CD4-positive, alpha-beta memory T cell (primary cell): ENCODE measurements at regions not wholly inside any gene's neighbourhood (a gene's known extent, or its start where the extent isn't known, plus 50 kb on each side); places are given as distances from the start of the nearest gene placed in this dataset.

ENCODE experiments used
- CTCF ChIA-PET: fragments of 350-600 bp; sonication (Branson Sonifier 250); formaldehyde crosslinking; loops from one replicate; lab custom pipeline; 2021; ENCODE audit warnings: inconsistent platforms; ENCODE audit not compliant: partially characterized antibody; lab: Charles Lee
- POLR2A ChIA-PET: fragments of 350-600 bp; sonication (Branson Sonifier 250); formaldehyde crosslinking; loops from one replicate; lab custom pipeline; 2021; ENCODE audit not compliant: partially characterized antibody; lab: Charles Lee
- DNase-seq, 5 donors: peaks; one replicate each; pipeline versions ENCODE4 v3.0.0 to v3.0.0-alpha.2; 2020 to 2022; ENCODE audit warnings: mixed read lengths in 1 of 5
- H3K27ac ChIP-seq: one replicate; pipeline ENCODE4 v1.7.0; 2013; ENCODE audit warnings: low read depth, low read length
- H3K27me3 ChIP-seq: 2 replicates; pipeline ENCODE4 v1.7.0; 2013; ENCODE audit warnings: mild to moderate bottlenecking, low read length, moderate library complexity; ENCODE audit not compliant: insufficient read depth
- H3K36me3 ChIP-seq: 2 replicates; pipeline ENCODE4 v1.7.0; 2013; ENCODE audit warnings: mild to moderate bottlenecking, low read length, moderate library complexity; ENCODE audit not compliant: insufficient read depth
- H3K4me1 ChIP-seq: 2 replicates; pipeline ENCODE4 v1.7.0; 2013; ENCODE audit warnings: mild to moderate bottlenecking, low read length, moderate library complexity; ENCODE audit not compliant: insufficient read depth
- H3K4me3 ChIP-seq, 2 donors: one replicate each; pipeline ENCODE4 v1.7.0; 2013; ENCODE audit warnings: low read length in 2 of 2, mild to moderate bottlenecking in 1 of 2
- H3K9me3 ChIP-seq, 2 donors: one replicate each; pipeline ENCODE4 v1.7.0; 2013; ENCODE audit warnings: low read length in 2 of 2, control low read depth in 1 of 2; ENCODE audit not compliant: control insufficient read depth in 1 of 2
- H3K27ac Mint-ChIP-seq, 7 donors: one replicate each; pipeline ENCODE4 v1.8.0; 2020 to 2021; ENCODE audit warnings: mixed read lengths in 7 of 7, mild to moderate bottlenecking in 6 of 7, inconsistent platforms in 3 of 7, moderate library complexity in 3 of 7
- H3K27me3 Mint-ChIP-seq, 2 donors: one replicate each; pipeline ENCODE4 v1.8.0; 2020 to 2021; ENCODE audit warnings: mixed read lengths in 2 of 2
- H3K36me3 Mint-ChIP-seq, 2 donors: one replicate each; pipeline ENCODE4 v1.8.0; 2020 to 2021; ENCODE audit warnings: mixed read lengths in 2 of 2, inconsistent platforms in 1 of 2, mild to moderate bottlenecking in 1 of 2
- H3K4me1 Mint-ChIP-seq, 4 donors: one replicate each; pipeline ENCODE4 v1.8.0; 2020 to 2021; ENCODE audit warnings: mixed read lengths in 4 of 4, mild to moderate bottlenecking in 1 of 4
- H3K4me3 Mint-ChIP-seq, 8 donors: one replicate each; pipeline ENCODE4 v1.8.0; 2020 to 2021; ENCODE audit warnings: mixed read lengths in 8 of 8, mild to moderate bottlenecking in 7 of 8, moderate library complexity in 6 of 8, inconsistent platforms in 3 of 8
- H3K9me3 Mint-ChIP-seq, 8 donors: one replicate each; pipeline ENCODE4 v1.8.0; 2020 to 2021; ENCODE audit warnings: mixed read lengths in 8 of 8, mild to moderate bottlenecking in 5 of 8, inconsistent platforms in 3 of 8, moderate library complexity in 1 of 8
- intact Hi-C: fragments of 100-400 bp; cut with micrococcal nuclease; formaldehyde crosslinking; loops from one replicate; pipeline ENCODE4 v1.15.1; 2023

DNA sequence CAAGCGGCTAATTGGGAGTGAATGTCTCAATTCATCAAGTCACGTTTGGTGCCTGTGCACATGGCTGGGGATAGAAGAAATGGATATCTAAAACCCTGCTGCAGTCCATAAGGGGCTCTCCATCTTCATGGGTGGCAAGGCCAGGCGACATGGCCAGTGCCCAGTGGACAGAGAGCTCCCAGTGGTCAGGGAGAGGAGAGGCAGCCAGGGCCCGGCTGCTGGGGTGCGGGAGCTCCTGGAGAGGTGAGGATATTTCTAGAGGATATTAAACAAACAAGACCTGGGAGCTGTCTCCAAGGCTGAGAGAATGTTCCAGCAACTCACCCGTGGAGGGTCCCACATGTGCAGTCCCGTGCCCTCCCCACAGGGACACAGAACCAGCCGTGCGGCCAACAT lies 368.8 kb upstream of the C1orf174 start:
- H3K36me3 Mint-ChIP-seq: no peaks in the 10 kb centered on the region
- peaks cover 0 to 9% (median 3%) of the 10 kb centered on the region in 4 donors for H3K4me1 Mint-ChIP-seq
- CTCF ChIA-PET: no interaction called here
- H3K27me3 Mint-ChIP-seq: peaks cover 3 to 11% of the 10 kb centered on the region in 2 donors
- intact Hi-C loops: no loop called here
- Histone ChIP-seq H3K27ac (no peak overlapping the region), H3K4me3 (no peak overlapping the region), H3K27me3 (no peaks in the 10 kb centered on the region), H3K36me3 (no peaks in the 10 kb centered on the region), H3K4me1 (peaks cover 4% of the 10 kb centered on the region), H3K9me3 (no peaks in the 10 kb centered on the region)
- POLR2A ChIA-PET: no interaction called here
- H3K27ac Mint-ChIP-seq: no peak overlapping the region
- no peak for DNase-seq
- H3K4me3 Mint-ChIP-seq: no peak overlapping the region
- H3K9me3 Mint-ChIP-seq: peaks cover 0 to 5% (median 0%) of the 10 kb centered on the region in 8 donors

- no peak overlapping the region for H3K27ac Mint-ChIP-seq
- Histone ChIP-seq H3K27ac (no peak overlapping the region), H3K36me3 (no peaks in the 10 kb centered on the region), H3K4me3 (no peak overlapping the region), H3K27me3 (no peaks in the 10 kb centered on the region), H3K9me3 (no peaks in the 10 kb centered on the region), H3K4me1 (peaks cover 4% of the 10 kb centered on the region)
- no peak for DNase-seq
- POLR2A ChIA-PET: no interaction called here
- H3K27me3 Mint-ChIP-seq: peaks cover 3 to 11% of the 10 kb centered on the region in 2 donors
- CTCF ChIA-PET: no interaction called here
- H3K4me3 Mint-ChIP-seq: no peak overlapping the region
- intact Hi-C loops: no loop called here
- peaks cover 0 to 9% (median 3%) of the 10 kb centered on the region in 4 donors for H3K4me1 Mint-ChIP-seq
- H3K36me3 Mint-ChIP-seq: no peaks in the 10 kb centered on the region
- peaks cover 0 to 5% (median 0%) of the 10 kb centered on the region in 8 donors for H3K9me3 Mint-ChIP-seq
Observed at GRCh38 chr1:4269330-4269729, 369.3 kb upstream of the C1orf174 start.

DNA sequence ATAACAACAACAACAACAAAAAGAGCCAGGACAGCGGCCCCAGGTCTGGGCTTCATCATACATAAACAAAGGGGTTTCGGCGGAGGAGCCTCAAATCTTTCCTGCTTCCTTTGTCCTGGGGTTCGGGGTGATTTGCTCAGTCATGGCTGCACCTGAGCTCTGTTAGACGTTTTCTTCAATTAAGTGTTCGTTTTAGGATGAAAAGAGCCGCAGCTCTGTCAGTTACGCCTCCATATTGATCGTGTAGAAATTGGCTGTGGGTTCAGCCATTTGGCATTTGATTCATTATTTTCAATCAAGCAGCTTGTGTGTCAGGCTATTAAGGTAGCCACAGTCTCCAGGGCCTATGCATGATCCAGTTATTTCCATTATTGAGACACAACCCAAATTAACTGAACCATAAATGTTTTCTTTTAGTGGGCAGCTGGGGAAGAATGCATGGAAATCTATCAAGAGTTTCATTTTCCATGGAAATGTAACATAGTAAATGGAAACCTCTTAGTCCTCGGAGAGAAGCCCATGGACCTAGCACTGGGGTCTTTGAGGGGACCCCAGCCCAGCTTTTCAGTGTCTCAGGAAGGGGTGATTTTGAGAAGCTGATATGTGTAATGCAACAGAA lies 370.0 kb upstream of the C1orf174 start:
- no peaks in the 10 kb centered on the region for H3K36me3 Mint-ChIP-seq
- H3K4me1 ChIP-seq: peaks cover 4% of the 10 kb centered on the region
- no peak overlapping the region for H3K27ac ChIP-seq
- no peak overlapping the region for H3K27ac Mint-ChIP-seq
- no peaks in the 10 kb centered on the region for H3K36me3 ChIP-seq
- ChIA-PET CTCF (no interaction called here), POLR2A (no interaction called here)
- H3K27me3 Mint-ChIP-seq: peaks cover 5 to 7% of the 10 kb centered on the region in 2 donors
- H3K4me3 ChIP-seq: no peak overlapping the region
- no peaks in the 10 kb centered on the region for H3K27me3 ChIP-seq
- intact Hi-C loops: no loop called here
- DNase-seq: no peak
- H3K4me1 Mint-ChIP-seq: peaks cover 0 to 9% (median 3%) of the 10 kb centered on the region in 4 donors
- peaks cover 0 to 3% of the 10 kb centered on the region in 2 donors for H3K9me3 ChIP-seq
- H3K9me3 Mint-ChIP-seq: peaks cover 0 to 7% (median 2%) of the 10 kb centered on the region in 8 donors
- H3K4me3 Mint-ChIP-seq: no peak overlapping the region

GRCh38 chr1:4270651-4271337 lies 370.7 kb upstream of the C1orf174 start:
- Mint-ChIP-seq H3K4me3 (no peak overlapping the region), H3K27ac (no peak overlapping the region), H3K4me1 (peaks cover 0 to 9% (median 3%) of the 10 kb centered on the region in 4 donors), H3K27me3 (peaks cover 5 to 8% of the 10 kb centered on the region in 2 donors), H3K9me3 (peaks cover 0 to 13% (median 6%) of the 10 kb centered on the region in 8 donors), H3K36me3 (no peaks in the 10 kb centered on the region)
- DNase-seq: no peak
- Histone ChIP-seq H3K4me3 (no peak overlapping the region), H3K9me3 (peaks cover 0 to 8% of the 10 kb centered on the region in 2 donors), H3K27ac (no peak overlapping the region), H3K27me3 (no peaks in the 10 kb centered on the region), H3K36me3 (no peaks in the 10 kb centered on the region), H3K4me1 (peaks cover 4% of the 10 kb centered on the region)
- intact Hi-C loops: no loop called here
- ChIA-PET POLR2A (no interaction called here), CTCF (no interaction called here)

GRCh38 chr1:4271338-4271998 lies 371.4 kb upstream of the C1orf174 start:
- Histone ChIP-seq H3K4me3 (no peak overlapping the region), H3K27me3 (no peaks in the 10 kb centered on the region), H3K36me3 (no peaks in the 10 kb centered on the region), H3K4me1 (peaks cover 4% of the 10 kb centered on the region), H3K9me3 (peaks cover 0 to 8% of the 10 kb centered on the region in 2 donors), H3K27ac (no peak overlapping the region)
- intact Hi-C loops: no loop called here
- Mint-ChIP-seq H3K27ac (no peak overlapping the region), H3K27me3 (peaks cover 7 to 9% of the 10 kb centered on the region in 2 donors), H3K4me1 (peaks cover 0 to 9% (median 3%) of the 10 kb centered on the region in 4 donors), H3K36me3 (no peaks in the 10 kb centered on the region), H3K4me3 (no peak overlapping the region), H3K9me3 (peaks cover 0 to 20% (median 10%) of the 10 kb centered on the region in 8 donors)
- ChIA-PET POLR2A (no interaction called here), CTCF (no interaction called here)
- DNase-seq: no peak

- no peak for DNase-seq
- CTCF ChIA-PET: no interaction called here
Observed at GRCh38 chr1:4272568-4272967, 372.5 kb upstream of the C1orf174 start.

DNA sequence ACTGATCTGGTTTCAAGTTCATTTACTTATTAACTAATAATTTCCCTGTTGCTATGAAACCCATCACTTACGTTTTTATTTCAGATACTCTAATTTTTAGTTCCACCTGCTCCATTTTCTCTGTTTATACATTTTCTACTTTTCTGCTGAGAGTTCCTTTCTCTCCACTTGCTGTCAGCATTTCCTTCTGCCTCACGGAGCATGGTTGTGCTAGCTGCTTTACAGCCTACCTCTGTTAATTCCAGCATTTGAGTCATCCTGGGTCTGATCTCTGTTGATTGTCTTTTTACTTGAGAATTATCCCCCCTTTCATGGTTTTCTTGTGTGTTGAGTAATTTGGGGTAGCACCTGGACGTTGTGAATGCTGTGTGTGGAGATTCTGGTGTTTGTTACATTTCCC lies 373.2 kb upstream of the C1orf174 start:
- peaks cover 0 to 5% of the 10 kb centered on the region in 2 donors for H3K36me3 Mint-ChIP-seq
- H3K4me1 Mint-ChIP-seq: no peaks in the 10 kb centered on the region
- no peak overlapping the region for H3K4me3 ChIP-seq
- no peak overlapping the region for H3K4me3 Mint-ChIP-seq
- H3K9me3 ChIP-seq: peaks cover 0 to 8% of the 10 kb centered on the region in 2 donors
- H3K4me1 ChIP-seq: no peaks in the 10 kb centered on the region
- H3K9me3 Mint-ChIP-seq: peaks cover 0 to 36% (median 24%) of the 10 kb centered on the region in 8 donors
- no peak overlapping the region for H3K27ac Mint-ChIP-seq
- ChIA-PET CTCF (no interaction called here), POLR2A (no interaction called here)
- intact Hi-C loops: no loop called here
- no peaks in the 10 kb centered on the region for H3K27me3 ChIP-seq
- peaks cover 7 to 16% of the 10 kb centered on the region in 2 donors for H3K27me3 Mint-ChIP-seq
- no peaks in the 10 kb centered on the region for H3K36me3 ChIP-seq
- H3K27ac ChIP-seq: no peak overlapping the region
- DNase-seq: no peak

More at GRCh38 chr1:4272568-4272967, 372.5 kb upstream of the C1orf174 start:
- no peak overlapping the region for H3K4me3 Mint-ChIP-seq
- peaks cover 0 to 29% (median 18%) of the 10 kb centered on the region in 8 donors for H3K9me3 Mint-ChIP-seq
- Histone ChIP-seq H3K9me3 (peaks cover 0 to 8% of the 10 kb centered on the region in 2 donors), H3K27me3 (no peaks in the 10 kb centered on the region), H3K27ac (no peak overlapping the region), H3K36me3 (no peaks in the 10 kb centered on the region), H3K4me3 (no peak overlapping the region), H3K4me1 (peaks cover 1% of the 10 kb centered on the region)
- POLR2A ChIA-PET: no interaction called here
- peaks cover 7 to 14% of the 10 kb centered on the region in 2 donors for H3K27me3 Mint-ChIP-seq
- intact Hi-C loops: no loop called here
- peaks cover 0 to 5% (median 1%) of the 10 kb centered on the region in 4 donors for H3K4me1 Mint-ChIP-seq
- no peak overlapping the region for H3K27ac Mint-ChIP-seq
- H3K36me3 Mint-ChIP-seq: peaks cover 0 to 5% of the 10 kb centered on the region in 2 donors
